ENCODE measurements at regions not wholly inside any gene's neighbourhood (a gene's known extent, or its start where the extent isn't known, plus 50 kb on each side); places are given as distances from the start of the nearest gene placed in this dataset.

DNA sequence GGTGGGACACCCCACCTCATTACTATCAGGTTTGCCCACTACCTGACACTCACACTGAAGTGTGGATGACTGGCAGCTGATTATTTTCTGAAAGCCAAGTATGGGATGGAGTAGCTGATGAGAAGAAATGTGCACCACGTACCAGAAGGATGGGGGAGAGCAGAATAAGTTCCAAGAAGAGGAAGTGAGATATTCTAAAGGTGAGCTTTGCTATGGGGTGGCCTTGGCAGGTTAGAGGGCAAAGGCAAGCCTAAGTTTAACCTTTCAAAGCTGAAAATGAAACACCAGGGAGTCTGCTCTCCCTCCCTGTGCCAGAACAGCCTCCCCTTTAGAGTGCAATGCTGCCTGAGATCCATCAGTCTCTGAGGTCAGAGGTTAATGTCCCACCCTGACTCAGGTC is 196.1 kb upstream of the OSR1 start:
- TF ChIP-seq, protein P1, sequence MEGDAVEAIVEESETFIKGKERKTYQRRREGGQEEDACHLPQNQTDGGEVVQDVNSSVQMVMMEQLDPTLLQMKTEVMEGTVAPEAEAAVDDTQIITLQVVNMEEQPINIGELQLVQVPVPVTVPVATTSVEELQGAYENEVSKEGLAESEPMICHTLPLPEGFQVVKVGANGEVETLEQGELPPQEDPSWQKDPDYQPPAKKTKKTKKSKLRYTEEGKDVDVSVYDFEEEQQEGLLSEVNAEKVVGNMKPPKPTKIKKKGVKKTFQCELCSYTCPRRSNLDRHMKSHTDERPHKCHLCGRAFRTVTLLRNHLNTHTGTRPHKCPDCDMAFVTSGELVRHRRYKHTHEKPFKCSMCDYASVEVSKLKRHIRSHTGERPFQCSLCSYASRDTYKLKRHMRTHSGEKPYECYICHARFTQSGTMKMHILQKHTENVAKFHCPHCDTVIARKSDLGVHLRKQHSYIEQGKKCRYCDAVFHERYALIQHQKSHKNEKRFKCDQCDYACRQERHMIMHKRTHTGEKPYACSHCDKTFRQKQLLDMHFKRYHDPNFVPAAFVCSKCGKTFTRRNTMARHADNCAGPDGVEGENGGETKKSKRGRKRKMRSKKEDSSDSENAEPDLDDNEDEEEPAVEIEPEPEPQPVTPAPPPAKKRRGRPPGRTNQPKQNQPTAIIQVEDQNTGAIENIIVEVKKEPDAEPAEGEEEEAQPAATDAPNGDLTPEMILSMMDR (IDR thresholded peaks at IDR 0.05; ENCODE audit: low read length), result no peak
- TF ChIP-seq EZH2phosphoT487 (IDR thresholded peaks at IDR 0.05; ENCODE audit: low read length), result no peak
- no peak for TF ChIP-seq EZH2 (optimal IDR thresholded peaks at IDR 0.05; ENCODE audit: low read depth, low read length)

All from MM.1S (cell line).